A549 (cell line): ENCODE measurements at regions not wholly inside any gene's neighbourhood (a gene's known extent, or its start where the extent isn't known, plus 50 kb on each side); places are given as distances from the start of the nearest gene placed in this dataset.

Experiments used
- JUNB ChIP-seq: fragments of >200 bp; sonication (Bioruptor Twin); formaldehyde crosslinking; IDR thresholded peaks from 2 replicates; pipeline ENCODE4 v1.6.1; 2016
- NFE2L2 ChIP-seq: fragments of 150-350 bp; conservative IDR thresholded peaks from 2 replicates; pipeline ENCODE4 v1.6.1; 2014; ENCODE audit warnings: low read length
- SMC3 ChIP-seq: fragments of >200 bp; sonication (Bioruptor Twin); formaldehyde crosslinking; IDR thresholded peaks from 3 replicates; pipeline ENCODE4 v1.6.1; 2018; ENCODE audit warnings: inconsistent platforms
- TF ChIP-seq, protein P1 (sequence below): fragments of >200 bp; sonication (Bioruptor Twin); formaldehyde crosslinking; IDR thresholded peaks from 3 replicates; pipeline ENCODE4 v1.5.1; 2016
- TF ChIP-seq, protein P2 (sequence below): fragments of 200-600 bp; sonication (generic); IDR thresholded peaks from 2 replicates; pipeline ENCODE4 v1.6.1; 2016; ENCODE audit warnings: antibody characterized with exemption, mild to moderate bottlenecking, moderate library complexity

DNA sequence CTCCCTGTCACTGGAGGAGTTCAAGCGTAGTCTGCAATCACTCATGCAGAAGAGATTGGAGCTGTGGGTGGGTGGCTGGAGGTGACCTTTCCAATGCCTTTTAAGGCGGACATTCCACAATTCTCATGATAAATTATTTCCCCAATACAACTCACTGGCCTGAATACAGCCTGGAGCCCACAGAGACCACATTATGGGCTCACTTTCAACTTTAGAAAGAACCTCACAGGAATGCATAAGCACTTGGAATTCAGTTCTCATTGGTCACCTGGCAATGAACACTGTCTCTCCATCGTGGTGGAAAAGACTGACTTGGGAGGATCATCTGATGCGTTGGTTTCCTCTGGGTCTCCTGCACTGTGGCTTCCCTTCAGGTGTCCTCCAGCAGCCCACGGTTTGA lies 151.8 kb upstream of the KCND3 start:
- TF ChIP-seq, protein P1, sequence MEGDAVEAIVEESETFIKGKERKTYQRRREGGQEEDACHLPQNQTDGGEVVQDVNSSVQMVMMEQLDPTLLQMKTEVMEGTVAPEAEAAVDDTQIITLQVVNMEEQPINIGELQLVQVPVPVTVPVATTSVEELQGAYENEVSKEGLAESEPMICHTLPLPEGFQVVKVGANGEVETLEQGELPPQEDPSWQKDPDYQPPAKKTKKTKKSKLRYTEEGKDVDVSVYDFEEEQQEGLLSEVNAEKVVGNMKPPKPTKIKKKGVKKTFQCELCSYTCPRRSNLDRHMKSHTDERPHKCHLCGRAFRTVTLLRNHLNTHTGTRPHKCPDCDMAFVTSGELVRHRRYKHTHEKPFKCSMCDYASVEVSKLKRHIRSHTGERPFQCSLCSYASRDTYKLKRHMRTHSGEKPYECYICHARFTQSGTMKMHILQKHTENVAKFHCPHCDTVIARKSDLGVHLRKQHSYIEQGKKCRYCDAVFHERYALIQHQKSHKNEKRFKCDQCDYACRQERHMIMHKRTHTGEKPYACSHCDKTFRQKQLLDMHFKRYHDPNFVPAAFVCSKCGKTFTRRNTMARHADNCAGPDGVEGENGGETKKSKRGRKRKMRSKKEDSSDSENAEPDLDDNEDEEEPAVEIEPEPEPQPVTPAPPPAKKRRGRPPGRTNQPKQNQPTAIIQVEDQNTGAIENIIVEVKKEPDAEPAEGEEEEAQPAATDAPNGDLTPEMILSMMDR: no peak
- no peak for TF ChIP-seq SMC3
- TF ChIP-seq JUNB: no peak
- TF ChIP-seq, protein P2, sequence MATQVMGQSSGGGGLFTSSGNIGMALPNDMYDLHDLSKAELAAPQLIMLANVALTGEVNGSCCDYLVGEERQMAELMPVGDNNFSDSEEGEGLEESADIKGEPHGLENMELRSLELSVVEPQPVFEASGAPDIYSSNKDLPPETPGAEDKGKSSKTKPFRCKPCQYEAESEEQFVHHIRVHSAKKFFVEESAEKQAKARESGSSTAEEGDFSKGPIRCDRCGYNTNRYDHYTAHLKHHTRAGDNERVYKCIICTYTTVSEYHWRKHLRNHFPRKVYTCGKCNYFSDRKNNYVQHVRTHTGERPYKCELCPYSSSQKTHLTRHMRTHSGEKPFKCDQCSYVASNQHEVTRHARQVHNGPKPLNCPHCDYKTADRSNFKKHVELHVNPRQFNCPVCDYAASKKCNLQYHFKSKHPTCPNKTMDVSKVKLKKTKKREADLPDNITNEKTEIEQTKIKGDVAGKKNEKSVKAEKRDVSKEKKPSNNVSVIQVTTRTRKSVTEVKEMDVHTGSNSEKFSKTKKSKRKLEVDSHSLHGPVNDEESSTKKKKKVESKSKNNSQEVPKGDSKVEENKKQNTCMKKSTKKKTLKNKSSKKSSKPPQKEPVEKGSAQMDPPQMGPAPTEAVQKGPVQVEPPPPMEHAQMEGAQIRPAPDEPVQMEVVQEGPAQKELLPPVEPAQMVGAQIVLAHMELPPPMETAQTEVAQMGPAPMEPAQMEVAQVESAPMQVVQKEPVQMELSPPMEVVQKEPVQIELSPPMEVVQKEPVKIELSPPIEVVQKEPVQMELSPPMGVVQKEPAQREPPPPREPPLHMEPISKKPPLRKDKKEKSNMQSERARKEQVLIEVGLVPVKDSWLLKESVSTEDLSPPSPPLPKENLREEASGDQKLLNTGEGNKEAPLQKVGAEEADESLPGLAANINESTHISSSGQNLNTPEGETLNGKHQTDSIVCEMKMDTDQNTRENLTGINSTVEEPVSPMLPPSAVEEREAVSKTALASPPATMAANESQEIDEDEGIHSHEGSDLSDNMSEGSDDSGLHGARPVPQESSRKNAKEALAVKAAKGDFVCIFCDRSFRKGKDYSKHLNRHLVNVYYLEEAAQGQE: no peak
- no peak for TF ChIP-seq NFE2L2
